ENCODE measurements at regions not wholly inside any gene's neighbourhood (a gene's known extent, or its start where the extent isn't known, plus 50 kb on each side); places are given as distances from the start of the nearest gene placed in this dataset.
A peak's percentile ranks its signal among the peaks of the same experiment; 100 is the strongest.

GRCh38 chr6:17012421-17013225, 89.2 kb upstream of the STMND1 start:
- TF ChIP-seq RAD21 (conservative IDR thresholded peaks at IDR 0.05) (peak; percentile 20), POLR2AphosphoS5 (IDR thresholded peaks at IDR 0.05) (peak; percentile 49), EP300 (conservative IDR thresholded peaks at IDR 0.05; ENCODE audit: poor library complexity, severe bottlenecking) (no peak), CTCF (IDR thresholded peaks at IDR 0.05; ENCODE audit: poor library complexity, severe bottlenecking) (peak; percentile 33), EZH2 (IDR thresholded peaks at IDR 0.05; ENCODE audit: borderline replicate concordance, insufficient read depth, low read length, poor library complexity, severe bottlenecking) (no peak), MXI1 (conservative IDR thresholded peaks at IDR 0.05; ENCODE audit: poor library complexity, severe bottlenecking) (no peak)
